Stimulated activated CD4-positive, alpha-beta T cell treated with anti-CD3 and anti-CD28 coated beads, Interleukin-4, amount 100 ng/mL, for 1 hour (primary cell): ENCODE measurements at regions not wholly inside any gene's neighbourhood (a gene's known extent, or its start where the extent isn't known, plus 50 kb on each side); places are given as distances from the start of the nearest gene placed in this dataset.
"Not testable (repeated sequence)": the region's sequence is repeated elsewhere in the genome, so short reads cannot be mapped to it uniquely, and the experiment has no call there.

Experiments
- DNase-seq: peaks from one replicate; pipeline ENCODE4 v3.0.0-alpha.2; 2020

DNA sequence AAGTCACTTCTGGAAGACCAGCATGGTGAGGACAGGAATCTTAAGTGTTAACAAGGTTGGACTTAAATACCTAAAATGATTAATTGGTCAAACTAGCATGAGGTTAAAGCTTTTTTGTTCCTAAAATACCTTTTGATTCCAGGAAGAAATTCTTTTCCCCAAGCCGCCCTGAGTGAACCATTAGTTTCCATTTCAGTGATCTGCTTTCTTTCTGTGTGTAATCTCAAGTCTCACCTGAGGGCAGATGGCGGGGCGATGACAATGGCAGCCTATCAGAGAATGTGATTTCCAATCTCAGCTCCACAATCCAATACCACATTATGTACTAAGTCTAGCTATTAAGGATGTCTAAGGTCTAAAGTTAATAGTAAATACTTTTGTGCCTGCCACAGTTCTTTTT lies 390.9 kb upstream of the SGCG start:
- DNase-seq = no peak

DNA sequence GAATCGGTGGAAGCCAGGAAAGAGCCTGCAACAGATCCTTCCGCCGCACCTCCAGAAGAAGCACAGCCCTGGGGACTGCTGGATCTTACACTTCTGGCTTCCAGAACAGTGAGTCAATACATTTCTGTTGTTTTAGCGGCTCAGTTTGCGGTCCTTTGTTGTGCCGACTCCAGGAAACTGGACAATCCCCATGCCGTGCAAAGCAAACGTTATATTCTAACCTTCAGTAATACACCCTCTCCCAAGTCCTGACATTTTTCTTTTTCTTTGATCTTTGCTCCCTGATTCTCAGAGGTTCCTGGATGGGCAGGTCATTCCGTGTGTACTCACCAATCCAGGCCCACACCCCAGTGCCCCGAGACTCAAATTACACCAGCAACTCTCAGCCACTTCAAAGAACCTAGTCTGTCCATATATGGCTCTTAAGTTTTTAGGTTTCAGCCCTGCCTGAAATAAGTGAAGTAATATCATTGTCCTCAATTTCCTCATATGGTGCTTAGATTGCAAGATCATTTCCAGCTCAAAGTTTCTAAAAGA lies 387.1 kb upstream of the SGCG start:
- no peak for DNase-seq

DNA sequence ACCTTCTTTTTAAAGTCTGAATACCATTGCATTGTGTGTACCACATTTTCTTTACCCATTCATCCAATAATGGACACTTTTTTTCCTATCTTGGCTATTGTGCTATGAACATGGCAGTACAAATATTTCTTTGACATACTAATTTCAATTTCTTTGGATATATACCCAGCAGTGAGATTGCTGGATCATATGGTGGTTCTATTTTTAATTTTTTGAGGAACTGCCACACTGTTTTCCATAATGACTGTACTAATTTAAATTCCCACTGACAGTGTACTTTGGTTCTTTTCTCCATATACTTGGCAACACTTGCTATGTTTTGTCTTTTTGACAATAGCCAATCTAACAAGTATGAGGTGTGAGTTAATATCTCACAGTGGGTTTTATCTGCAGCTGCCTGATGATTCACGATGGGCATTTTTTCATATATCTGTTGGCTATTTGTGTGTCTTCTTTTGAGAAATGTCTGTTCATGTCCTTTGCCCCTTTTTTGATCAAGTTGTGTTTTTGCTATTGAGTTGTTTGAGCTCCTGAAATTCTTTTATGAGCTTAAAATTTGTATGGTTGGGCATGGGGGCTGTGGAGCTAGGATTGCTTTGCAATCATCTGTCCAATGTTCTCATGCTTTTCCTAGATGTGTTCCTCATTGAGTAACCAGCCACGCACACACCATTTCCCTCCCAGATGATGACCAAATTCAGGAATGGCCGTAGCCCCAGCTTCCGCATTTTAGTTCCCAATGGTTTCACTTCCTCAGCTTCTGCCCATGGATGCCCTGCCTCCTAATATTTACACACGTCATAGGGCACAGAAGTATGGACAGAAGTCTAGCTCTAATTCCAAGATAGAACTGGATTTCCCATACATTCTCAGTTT lies 380.0 kb upstream of the SGCG start:
- no peak for DNase-seq

DNA sequence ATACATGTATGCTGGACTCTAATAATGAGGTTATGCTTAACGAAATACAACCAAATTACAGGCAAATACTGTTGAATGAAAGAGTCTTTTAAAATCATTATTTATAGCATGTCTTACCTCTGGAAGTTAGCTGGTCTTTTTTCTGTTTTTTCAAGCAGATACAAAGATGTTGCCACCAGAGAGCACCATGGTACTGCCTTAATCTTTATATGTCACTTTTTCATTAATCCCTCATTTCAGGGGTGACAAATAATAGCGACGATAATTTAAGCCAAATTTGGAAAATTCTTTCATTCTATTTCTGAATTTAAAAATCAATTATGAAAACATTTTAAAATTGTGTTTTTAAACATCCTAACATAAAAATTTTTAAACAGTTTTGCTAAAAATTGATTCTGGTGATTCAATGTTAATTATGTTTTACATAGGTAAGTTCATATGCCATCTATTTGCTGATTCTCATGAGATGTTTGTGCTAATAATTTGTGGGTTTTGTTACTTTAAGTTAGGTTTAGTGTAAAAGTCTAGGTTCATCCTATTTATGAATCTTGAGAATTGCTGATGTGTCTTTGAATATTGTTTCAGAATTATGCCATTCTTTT lies 379.3 kb upstream of the SGCG start:
- DNase-seq = no peak

DNA sequence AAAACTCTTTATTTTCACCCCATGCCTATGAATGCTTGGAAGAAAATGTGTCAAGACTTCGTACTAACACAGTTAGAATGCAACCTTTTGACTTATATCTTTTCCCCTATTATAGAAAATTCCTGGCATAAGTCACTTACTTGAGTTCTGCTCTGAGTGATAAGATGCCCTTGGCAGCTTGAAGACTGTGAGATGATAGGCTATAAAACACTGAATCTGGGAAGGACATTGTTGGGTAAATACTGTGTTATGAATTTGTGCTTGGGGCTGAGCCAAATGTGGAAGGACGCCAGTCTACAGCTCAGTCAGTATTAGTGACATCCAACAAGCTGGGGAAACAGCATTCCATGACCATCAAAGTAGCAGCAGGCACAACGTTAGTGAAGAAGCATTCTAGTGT lies 368.0 kb upstream of the SGCG start:
- DNase-seq = no peak

DNA sequence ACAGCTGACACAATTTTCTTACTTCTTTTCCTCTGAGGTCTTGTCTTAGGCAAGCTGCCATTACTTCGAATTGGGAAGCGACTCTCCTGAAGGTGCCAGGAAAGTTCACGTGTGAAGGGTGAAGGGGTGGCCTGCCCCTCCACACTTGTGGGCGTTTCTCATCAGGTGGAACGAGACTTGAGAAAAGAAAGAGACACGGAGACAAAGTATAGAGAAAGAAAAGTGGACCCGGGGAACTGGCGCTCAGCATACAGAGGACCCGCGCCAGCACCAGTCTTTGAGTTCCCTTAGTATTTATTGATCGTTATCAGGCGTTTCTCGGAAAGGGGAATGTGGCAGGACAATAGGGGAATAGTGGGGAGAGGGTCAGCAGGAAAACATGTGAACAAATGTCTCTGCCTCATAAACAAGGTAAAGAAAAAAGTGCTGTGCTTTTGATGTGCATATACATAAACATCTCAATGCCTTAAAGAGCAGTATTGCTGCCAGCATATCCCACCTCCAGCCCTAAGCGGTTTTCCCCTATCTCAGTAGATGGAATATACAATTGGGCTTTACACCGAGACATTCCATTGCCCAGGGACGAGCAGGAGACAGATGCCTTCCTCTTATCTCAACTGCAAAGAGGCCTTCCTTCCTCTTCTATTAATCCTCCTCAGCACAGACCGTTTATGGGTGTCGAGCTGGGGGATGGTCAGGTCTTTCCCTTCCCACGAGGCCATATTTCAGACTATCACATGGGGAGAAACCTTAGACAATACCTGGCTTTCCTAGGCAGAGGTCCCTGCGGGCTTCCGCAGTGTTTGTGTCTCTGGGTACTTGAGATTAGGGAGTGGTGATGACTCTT lies 367.0 kb upstream of the SGCG start:
- DNase-seq = not testable (repeated sequence)

DNA sequence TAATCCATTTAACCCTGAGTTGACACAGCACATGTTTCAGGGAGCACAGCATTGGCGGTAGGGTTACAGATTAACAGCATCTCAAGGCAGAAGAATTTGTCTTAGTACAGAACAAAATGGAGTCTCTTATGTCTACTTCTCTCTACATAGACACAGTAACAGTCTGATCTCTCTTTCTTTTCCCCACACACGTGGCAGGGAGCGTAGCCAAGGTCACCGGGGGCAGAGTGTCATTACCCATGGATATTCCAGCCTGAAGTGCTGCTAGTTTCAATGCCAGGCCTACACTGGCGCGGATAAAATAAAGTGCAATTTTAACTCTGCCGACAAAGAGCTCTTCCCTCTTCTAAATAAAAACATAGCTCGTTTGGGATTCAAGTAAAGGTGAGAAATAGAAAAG lies 366.3 kb upstream of the SGCG start:
- not testable (repeated sequence) for DNase-seq

DNA sequence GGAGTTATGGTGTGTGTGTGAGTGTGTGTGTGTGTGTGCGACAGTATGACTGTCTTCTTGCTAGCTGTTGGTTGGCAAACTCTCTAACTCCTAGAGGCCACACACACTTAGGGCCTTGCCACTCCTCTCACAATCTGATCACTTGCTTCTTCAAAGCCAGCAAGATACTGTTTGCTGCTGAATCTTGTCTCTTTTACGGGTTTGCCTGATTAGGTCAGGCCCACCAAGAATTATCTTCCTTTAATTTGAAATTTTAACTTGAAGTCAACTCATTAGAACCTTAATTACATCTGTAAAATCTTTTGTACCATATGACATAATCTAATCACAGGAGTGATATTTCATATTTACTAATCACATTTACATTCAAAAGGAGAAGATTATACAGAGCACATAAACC lies 359.2 kb upstream of the SGCG start:
- DNase-seq = no peak

DNA sequence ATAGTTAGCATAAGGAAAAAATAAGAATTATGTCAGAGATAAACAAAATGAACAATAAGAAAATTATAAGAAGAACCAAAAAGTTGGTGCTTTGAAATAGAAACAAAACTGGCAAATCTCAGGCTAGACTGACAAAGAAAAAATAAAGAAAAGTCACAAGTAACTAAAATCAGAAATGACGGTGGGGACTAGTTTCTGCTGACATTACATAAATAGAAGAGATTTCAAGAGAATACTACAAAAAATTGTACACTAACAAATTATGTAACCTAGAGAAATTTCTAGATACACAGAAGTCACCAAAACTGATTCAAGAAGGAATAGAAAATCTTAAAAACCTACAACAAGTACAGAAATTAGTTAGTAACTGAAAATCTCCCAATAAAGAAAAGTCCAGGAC lies 355.6 kb upstream of the SGCG start:
- no peak for DNase-seq

DNA sequence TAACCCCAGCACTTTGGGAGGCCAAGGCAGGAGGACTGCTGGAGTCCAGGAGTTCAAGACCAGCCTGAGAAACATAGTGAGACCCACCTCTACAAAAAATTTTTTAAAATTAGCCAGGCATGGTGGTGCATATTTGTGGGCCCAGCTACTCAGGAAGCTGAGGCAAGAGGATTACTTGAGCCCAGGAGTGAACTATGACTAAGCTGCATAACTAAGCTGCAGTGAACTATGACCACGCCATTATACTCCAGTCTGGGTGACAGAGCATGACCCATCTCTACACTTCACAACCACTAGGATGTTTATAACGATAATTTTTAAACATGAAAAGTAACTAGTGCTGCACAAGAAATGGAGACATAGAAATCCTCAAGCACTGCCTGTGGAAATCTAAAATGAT lies 352.7 kb upstream of the SGCG start:
- no peak for DNase-seq

DNA sequence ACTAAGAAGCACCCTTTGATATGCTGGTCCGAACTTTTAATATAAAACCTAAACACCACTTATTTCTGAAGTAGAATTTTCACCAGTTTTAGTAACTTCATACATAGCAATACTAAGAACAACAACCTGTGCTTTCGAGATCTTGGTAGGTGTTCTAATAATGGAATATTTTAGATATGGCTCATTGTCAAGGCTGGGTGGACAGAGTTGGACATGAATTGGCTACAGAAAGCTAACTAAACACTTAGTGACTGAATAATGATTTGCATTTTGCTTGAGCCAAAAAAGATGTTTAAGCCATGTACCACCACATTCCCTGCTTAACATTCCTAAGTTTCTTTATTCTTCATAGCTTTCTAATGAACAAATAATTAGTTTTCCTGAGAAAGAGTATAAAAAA lies 344.3 kb upstream of the SGCG start:
- DNase-seq = no peak

DNA sequence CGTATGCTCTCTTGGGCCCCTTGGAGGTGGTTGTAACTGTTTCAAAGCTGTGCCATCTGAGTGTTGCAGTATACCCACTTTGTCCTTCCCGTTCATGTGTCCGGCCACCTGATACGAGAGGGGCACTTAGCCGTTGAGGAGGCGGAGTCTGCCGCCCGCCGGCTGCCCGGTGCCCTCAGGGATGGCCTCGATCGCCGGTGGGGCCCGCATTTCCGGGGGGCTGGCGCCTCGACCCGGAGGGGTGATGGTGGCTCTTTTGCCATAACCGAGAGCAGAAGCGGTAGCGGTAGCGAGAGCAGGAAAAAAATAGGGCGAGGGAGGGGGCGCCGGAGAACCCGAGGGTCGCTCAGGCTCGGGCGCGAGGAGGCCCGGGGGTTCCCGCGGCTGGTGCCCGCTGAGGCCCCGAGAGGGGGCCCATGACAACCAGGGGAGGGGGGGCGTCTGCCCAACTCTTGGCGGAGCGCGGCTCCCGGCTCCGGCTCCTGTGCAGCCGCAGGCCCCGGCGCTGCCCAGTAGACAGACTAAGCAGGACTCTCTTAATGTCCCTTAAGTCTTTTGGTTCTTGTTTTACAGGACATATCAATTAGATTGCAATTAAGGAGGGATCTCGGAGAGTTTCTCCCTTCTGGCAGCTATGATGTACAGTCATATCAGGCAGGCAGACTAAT lies 342.7 kb upstream of the SGCG start:
- no peak for DNase-seq

DNA sequence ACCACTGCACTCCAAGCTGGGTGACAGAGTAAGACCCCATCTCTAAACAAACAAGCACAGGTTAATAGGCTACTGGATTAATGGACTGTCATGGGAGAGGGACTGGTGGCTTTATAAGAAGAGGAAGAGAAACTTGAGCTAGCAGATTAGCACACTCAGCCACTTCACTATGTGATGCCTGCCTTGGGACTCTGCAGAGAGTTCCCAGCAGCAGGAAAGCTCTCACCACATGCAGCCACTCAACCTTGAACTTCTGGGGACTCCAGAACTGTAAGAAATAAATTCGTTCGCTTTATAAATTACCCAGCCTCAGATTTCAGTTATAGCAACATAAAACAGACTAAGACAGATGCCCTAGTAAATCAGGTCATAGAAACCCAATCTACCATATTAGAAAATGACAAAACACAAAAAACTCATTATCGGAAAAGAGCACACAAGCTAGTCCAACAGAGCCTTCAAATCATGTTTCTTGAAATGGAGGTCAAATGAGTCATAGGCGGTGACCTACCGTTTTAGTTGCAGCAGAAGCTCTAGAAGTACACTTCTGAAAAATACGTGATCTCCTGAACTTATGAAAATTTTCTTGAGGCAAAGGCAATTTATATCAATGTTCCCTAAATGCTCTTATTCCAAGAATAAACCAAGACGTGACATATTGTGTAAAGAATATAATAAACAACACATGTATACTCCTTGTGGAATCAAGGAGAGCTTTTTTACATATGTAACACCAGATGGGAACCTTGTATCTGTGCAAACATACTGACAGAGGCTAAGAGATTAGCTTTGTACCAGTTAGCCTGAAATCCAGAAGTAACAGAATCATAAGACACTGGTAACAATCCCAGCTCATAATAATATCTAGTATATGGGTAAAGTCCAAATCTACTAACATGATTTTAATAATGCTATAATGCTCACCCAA lies 340.9 kb upstream of the SGCG start:
- DNase-seq = no peak

DNA sequence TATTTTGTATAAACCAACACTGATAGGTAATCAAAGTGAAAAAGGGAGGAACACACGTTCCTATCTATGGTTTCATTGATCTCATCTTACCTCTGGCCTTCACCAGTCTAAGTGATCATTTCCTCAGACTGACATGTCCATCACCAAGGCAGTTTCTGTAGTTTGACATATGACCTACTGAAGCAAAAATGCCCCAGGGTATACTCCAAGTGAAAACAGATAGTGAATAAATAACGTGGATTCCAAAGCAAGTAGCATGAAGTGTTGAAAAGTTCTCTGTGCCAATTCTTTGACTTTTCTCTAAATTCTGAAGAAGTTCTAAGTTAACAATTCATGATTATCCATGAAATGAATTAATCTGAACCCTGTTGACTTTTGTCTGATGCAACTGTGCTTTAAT lies 334.2 kb upstream of the SGCG start:
- no peak for DNase-seq

DNA sequence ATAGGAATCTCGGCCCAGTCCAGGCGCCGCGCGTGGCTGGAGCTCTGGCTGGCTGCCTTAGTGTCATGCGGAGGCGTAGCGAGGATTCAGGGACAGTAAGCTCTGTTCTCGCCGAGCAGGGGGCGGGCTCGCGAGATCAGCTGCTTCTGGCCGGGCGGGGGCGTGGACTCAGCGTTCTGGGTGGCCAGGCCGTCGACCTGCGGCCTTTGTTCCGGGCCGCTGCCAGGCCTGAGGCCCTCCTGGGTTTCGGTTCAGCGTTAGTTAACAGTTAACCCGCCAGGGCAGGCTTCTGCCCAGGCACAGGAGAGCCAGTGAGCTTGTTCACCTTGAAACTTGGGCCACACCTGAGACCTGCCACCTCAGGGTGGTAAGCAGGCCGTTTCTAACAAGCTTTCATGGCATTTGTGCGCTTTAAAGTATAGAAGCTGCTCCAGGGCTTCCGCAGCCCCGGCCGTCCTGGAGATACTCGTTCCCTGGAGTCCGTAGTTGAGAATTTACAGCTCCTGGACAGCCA lies 332.2 kb upstream of the SGCG start:
- no peak for DNase-seq

DNA sequence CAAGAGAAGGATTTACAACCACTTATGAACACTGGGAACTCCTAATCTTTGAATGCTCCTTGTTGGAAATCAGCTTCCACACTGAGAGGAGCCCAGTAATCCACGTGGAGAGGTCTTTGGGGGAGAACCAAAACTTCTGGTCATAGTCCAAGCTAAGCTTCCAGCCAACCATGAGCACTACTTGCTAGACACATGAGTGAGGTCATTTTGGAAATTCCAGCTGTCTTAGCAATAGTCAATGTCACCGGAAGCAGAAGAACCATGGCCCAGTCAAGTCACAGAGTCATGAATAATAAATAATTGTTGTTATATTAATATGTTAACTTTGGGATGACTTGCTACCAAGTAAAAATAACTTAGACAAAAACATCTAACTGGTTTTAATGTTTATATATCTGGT lies 324.9 kb upstream of the SGCG start:
- DNase-seq = no peak

DNA sequence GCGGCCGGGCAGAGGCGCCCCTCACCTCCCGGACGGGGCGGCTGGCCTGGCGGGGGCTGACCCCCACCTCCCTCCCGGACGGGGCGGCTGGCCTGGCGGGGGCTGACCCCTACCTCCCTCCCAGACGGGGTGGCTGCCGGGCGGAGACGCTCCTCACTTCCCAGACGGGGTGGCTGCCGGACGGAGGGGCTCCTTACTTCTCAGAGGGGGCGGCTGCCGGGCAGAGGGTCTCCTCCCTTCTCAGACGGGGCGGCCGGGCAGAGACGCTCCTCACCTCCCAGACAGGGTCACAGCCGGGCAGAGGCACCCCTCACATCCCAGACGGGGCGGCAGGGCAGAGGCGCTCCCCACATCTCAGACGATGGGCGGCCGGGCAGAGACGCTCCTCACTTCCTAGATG lies 321.8 kb upstream of the SGCG start:
- not testable (repeated sequence) for DNase-seq

DNA sequence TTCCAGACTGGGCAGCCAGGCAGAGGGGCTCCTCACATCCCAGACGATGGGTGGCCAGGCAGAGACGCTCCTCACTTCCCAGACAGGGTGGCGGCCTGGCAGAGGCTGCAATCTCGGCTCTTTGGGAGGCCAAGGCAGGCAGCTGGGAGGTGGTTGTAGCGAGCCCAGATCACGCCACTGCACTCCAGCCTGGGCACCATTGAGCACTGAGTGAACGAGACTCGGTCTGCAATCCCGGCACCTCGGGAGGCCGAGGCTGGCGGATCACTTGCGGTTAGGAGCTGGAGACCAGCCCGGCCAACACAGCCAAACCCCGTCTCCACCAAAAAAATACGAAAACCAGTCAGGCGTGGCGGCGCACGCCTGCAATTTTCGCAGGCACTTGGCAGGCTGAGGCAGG lies 321.4 kb upstream of the SGCG start:
- DNase-seq = not testable (repeated sequence)

DNA sequence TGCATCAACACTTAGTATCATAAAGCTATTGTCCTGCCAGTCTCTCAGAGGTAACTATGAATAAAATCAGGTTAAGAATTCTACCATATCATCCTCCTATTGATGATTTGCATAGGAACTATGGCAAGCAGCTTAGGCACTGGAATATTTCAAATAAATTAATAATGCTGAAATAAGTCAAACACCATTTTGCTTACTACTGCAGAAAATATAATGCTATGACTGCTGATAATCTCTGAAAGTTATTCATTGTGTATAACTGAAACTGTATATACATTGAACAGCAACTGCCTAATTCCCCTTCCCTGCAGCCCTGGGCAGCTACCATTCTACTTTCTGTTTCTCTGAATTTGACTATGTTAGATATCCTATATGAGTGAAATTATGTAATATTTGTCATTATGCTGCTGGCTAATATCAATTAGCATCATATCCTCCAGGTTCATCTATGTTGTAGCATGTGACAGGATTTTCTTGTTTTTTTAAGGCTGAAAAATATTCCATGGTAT lies 318.8 kb upstream of the SGCG start:
- no peak for DNase-seq

DNA sequence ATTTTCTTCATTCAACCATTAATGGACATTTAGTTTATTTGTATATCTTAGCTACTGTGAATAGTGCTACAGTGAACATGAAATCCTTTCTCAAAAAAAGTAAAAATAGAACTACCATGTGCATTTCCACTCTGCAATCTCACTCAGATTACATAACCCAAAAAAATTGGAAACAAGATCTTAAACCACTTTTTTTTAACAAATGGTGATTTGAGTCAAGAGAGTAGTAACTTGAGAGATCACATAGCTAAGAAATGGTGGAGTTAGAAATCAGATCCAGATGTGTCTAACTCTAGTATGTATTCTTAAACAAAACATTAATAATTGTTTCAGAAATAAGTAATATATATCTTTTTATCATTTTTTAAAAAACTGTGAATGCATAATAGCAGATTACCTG lies 318.3 kb upstream of the SGCG start:
- no peak for DNase-seq

DNA sequence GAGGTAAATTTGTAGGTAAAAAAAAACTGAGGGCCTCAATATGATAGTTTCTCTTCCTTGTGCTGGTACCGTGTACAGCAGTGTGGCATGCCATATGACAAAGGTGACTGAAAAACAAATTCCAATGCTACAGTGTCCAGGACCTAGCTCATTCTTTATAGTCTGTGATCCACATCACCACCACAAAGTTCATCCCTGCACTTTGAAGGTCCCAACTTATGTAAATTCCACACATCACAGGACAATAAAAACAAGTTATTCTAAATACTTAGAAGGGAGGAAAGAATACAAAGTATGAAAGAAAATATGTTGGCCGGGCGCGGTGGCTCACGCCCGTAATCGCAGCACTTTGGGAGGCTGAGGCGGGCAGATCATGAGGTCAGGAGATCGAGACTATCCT lies 314.6 kb upstream of the SGCG start:
- no peak for DNase-seq
